ELR (cell line): ENCODE measurements at regions not wholly inside any gene's neighbourhood (a gene's known extent, or its start where the extent isn't known, plus 50 kb on each side); places are given as distances from the start of the nearest gene placed in this dataset.

Experiments used
- DNase-seq: peaks from one replicate; pipeline ENCODE4 v3.0.0-alpha.2; 2015; ENCODE audit warnings: low read depth

GRCh38 chrX:82081027-82081426 lies 879.1 kb downstream of the SH3BGRL start:
- DNase-seq: no peak

DNA sequence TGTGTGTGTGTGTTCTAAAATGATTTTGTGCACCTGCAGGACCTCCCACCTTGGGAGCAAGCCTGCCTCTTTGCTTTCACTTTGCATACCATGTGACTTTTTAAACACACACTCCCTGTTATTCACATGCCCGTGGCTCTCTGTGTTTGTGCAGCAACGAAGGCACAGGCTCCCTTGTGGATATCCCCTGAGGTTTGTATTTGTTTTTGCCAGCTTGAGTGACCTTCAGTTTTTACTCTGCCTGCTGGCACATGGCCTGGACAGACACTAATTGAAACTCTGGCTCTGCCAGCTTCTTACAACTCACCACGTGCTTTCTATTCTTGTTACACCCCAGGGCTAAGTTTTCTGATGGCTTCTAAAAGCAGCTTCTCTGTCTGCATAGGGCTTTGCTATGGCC lies 885.8 kb downstream of the SH3BGRL start:
- DNase-seq: no peak

GRCh38 chrX:82092307-82092706 lies 890.4 kb downstream of the SH3BGRL start:
- DNase-seq: no peak

DNA sequence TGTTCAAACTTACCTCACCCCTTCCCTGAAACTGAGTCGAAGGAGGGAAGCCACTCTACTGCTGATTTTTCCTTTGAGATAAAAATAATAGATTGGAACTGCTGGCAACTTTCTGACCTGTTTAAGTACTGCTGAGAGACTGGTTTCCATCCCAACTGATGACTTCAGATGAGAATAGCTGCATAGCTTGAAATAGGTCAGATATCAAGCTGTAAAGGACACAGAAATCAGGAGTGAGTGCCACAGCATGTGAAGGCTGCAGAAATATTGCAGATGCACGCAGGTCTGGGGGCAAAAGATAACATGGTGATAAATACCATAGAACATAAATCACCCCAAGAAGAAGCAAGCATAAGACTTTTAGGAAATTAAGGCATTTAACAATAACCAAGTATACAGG lies 923.2 kb downstream of the SH3BGRL start:
- no peak for DNase-seq

DNA sequence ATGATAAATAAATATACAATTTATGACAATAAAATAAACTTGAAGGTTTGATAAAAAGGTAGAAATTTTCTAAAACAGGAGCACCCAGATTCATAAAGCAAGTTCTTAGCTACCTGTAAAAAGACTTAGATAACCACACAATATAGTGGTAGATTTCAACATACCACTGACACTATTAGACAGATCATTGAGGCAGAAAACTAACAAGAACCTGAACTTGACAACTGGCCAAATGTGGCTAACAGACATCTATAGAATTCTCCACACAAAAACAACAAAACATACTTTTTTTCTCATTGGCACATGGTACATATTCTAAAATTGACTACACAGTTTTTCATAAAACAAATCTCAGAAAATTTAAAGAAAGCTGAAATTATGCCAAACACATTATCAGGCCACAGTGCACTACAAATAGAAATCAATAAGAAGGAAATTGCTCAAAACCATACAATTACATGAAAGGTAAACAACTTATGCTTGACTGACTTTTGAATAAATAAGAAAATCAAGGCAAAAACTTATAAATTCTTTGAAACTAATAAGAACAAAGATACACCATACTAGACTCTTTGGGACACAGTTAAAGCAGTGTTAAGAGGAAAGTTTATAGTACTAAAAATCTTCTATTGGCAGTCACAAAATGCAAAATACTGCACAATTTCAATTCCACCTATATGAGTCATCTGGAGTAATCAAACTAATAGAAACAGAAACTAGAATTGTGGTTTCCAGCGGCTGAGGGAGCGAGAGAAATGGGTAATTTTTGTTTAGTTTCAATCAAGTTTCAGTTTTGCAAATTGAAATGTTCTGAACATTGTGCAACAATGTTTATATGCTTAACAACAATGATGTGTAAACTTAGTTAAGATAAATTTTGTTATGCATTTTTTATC lies 925.6 kb downstream of the SH3BGRL start:
- DNase-seq: no peak

- DNase-seq: no peak
Observed at GRCh38 chrX:82134378-82134777, 932.5 kb downstream of the SH3BGRL start.

DNA sequence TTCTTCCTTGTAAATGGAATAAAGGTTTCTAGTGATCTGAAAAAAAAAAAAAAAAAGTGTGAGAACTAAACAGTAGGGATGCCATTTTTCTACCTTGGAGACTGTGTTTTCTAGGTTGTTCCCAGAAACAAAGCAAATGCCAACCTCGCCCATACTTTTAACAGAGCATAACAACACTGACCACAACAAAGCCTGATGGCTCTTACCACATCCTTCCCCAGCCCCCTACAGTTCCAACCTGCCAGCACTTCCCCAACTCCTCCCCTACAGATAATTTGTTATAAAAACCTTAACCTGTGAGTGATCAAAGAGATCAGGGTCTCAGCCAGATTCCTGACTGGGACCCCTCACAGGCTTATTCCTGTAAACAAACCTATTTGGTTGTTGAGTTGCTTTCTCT lies 940.0 kb downstream of the SH3BGRL start:
- no peak for DNase-seq

GRCh38 chrX:82161195-82161594 lies 959.3 kb downstream of the SH3BGRL start:
- DNase-seq: no peak

DNA sequence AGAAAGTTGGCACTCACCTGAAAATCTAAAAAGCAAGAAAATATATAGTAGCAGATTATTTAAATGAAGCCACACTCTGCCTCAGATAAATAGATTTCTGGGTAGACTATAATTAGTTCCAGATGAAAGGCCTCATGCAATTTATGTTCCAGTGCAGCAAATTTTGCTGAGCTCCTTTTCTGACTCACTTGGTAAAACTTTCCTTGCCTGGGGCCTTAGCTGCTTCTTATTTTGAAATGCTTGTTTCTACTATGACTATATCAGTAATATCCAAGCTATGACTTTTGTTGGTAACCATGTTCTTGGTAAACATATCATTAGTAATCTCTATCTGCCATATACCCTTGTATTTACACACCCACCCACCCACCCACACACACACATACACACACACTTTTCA lies 961.8 kb downstream of the SH3BGRL start:
- no peak for DNase-seq

- DNase-seq: no peak
Observed at GRCh38 chrX:82196866-82197265, 995.0 kb downstream of the SH3BGRL start.

DNA sequence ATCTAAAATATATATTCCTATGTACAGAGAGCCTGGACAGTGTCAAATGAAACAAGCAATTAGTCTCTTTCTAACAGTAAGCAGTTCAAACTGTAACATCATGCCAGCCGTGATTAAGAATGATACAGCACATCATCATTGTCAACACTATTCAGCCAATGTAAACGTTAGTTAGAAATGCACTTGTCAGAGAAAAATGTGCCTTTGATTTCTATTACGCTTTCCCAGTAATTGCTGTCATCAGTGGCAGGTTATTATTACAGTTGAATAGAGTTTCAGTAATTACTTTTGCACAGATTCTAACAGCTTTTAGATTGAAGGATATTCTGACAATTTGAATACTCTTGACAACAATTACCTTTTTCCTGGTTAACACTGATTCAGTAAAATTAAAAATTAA lies 1007.1 kb downstream of the SH3BGRL start:
- DNase-seq: no peak

DNA sequence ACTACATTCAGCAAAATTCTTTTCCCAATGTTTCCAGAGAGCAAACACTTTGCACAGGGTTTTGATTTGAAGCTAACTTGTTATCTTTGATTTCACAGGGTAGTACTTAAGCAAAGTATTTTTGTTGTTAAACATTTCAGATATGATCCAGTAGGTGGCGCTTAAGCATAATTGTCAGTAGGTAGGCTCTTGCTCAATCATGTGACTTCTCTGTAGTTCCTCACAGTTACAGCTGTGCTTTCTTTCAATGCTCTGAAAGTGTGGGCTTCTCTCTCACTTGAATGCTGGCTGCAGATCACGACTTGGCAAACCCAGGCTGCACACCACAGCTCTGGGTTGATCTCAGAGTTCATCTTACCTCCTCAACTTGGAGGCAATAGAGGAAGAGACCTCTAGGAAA lies 1016.5 kb downstream of the SH3BGRL start:
- DNase-seq: peak; percentile 6

- no peak for DNase-seq
Observed at GRCh38 chrX:82219129-82219528, 1017.2 kb downstream of the SH3BGRL start.

DNA sequence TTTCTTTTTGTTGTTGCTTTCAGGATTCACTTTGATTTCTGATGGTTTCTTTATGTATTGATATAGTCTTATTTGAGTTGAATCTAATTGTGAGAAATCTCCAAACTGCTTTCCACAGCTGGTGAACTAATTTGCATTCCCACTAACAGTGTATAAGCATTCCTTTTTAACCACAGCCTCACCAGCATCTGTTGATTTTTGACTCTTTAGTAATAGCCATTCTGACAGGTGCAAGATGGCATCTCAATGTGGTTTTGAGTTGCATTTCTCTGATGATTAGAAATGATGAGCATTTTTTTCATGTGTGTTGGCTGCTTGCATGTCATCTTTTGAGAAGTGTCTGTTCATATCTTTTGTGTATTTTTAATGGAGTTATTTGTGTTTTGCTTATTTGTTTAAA lies 1023.1 kb downstream of the SH3BGRL start:
- no peak for DNase-seq

GRCh38 chrX:82230013-82230412 lies 1028.1 kb downstream of the SH3BGRL start:
- no peak for DNase-seq

GRCh38 chrX:82232679-82233078 lies 1030.8 kb downstream of the SH3BGRL start:
- DNase-seq: no peak

GRCh38 chrX:82237328-82237727 lies 1035.4 kb downstream of the SH3BGRL start:
- no peak for DNase-seq
